HG02885 (cell line): ENCODE measurements at regions not wholly inside any gene's neighbourhood (a gene's known extent, or its start where the extent isn't known, plus 50 kb on each side); places are given as distances from the start of the nearest gene placed in this dataset.

ENCODE experiments used
- ATAC-seq: cut with Tn5 transposase; IDR thresholded peaks from one replicate; pipeline ENCODE4 v1.9.1; 2021; ENCODE audit warnings: mild to moderate bottlenecking; ENCODE audit not compliant: unreplicated experiment, poor library complexity

DNA sequence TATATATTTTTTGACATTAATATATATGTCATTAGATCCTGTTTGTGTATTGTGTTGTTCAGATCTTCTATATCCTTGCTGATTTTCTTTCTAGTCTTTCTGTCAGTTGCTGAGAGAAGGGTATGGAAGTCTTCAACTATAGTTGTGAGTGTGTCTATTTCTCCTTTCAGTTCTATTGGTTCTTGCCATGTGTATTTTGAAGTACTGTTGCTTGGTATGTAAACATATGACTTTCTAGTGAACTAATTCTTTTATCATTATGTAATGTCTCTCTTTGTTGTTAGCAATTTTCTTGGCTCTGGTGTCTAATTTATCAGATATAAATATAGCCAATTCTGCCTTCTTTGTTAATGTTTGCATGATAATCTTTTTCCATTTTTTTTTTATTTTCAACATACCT, 84.3 kb upstream of the CAST start:
- no peak for ATAC-seq

DNA sequence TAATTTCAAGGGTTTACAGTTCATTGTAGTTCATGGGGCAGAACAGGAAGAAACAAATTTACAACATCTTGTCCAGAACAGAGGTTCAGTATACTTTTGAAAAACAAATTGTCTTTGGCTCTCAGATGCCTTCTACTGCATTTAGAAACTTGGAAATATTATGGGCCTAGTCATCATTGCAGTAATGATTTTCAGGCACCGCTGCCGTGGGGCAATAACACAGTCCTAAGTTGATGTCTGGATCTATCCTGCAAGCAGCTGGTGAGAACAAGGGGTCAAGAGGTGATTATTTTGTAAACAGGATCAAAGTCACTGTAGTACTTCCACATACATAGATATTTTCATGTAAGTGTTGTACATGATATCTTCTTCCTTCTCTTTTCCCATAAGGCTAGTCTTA, 82.5 kb upstream of the CAST start:
- no peak for ATAC-seq

DNA sequence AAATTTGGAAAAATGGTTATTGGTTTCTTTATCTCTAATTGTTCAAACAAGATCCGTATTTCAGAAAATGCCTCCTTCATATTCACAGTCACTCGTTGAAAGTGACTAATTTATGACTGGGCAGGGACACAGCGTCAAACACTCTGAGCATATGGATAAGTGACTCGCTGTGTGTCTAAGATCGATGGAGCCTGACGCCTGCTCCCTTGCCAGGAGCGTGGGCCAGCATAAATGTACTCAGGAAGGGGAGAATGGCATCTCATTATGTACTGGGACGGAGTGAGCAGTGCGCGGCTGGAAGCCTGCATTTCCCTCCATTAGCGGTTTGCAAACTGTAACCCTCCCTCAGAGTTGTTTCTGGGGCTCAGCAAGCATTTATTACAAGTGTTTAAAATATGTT, 79.8 kb upstream of the CAST start:
- ATAC-seq, result no peak

DNA sequence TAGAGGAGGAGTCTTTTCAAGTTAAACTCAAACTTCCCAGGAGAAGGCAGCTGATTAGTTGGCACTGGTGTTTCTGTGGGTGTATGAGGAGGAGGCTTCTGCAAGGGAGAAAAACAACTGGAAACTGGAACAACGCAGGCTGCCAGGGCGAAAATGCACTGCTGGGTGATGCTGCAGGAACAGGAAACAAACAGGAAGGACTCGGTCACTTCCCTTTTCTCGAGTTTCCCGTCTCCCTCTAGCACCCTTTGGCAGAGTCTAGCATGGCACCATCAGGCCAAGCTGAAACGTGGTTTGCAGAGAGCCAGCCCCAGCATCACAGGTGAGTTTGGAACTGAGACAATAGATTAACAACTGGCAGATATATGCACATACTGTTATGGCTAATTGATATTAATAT, 77.5 kb upstream of the CAST start:
- no peak for ATAC-seq

DNA sequence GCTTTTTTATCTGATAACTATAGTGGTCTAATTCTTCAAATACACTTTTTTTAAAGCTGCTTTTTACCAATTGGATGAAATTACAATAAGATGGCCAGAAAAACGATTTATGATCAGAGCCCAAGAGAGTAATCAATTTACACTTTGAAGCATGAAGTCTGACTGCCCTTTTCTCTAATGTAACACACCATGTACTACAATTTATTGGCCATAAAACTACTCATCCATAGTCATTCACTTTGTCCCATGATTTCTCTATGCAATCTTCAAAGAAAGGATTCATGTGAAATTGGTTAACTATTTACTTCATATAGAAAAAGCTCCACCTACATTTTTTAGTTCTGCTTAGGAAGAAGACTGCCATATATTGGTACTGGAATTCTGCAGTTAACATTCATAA, 73.6 kb upstream of the CAST start:
- no peak for ATAC-seq

DNA sequence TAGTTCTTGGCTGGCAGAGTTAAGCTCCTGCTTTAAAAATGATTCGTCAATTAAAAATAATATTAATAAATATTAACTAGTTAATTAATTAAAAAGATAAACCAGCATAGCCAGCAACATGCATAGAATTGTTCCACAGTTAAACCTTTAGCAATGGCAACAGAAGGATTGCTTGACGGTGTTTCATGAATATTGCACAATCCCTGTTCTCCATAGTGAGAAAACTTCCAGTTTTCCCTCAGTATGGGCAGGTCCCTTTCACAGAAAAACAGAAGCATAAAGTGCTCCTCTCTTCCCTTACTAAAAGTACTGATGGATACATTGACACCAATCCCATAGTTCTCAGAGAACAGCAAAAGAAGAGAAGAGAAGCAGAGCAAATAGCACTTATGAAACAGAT, 71.4 kb upstream of the CAST start:
- ATAC-seq, result no peak

DNA sequence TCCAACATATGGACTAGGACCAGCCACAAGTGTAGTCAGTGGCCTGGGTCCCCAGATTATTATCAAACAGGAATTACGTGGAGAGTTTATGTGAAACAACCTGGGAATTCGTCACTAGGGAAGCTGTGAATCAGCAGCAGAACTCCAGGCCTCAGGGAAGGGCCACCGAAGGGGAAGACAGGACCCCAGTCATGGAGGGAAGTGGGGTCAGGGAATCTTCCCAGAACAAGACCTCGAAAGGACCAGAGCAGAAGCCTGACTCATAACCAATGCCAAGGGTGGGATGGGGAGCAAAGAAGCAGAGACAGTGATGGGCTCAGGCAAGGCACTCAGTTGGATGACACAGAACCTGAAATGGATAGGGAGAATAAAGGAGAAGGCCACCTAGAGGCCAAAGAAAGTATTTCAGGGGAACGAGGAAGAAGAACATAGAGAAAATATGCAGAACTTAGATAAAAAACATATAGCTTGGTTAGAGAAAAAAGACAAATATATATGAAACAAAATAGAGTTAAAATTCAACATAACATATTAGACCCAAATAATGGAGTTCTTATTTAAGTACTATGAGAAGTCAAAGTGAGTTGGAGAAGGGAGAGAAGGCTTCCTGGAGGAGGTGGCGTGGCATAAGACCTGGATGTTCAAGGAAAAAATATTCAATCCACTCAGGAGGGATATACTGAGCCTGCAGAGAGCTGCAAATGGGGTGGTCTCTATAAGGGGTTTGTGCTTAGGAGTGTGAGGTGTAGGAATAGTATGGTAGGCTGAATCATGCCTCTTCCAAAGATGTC, 66.7 kb upstream of the CAST start:
- ATAC-seq, result peak; percentile 62

DNA sequence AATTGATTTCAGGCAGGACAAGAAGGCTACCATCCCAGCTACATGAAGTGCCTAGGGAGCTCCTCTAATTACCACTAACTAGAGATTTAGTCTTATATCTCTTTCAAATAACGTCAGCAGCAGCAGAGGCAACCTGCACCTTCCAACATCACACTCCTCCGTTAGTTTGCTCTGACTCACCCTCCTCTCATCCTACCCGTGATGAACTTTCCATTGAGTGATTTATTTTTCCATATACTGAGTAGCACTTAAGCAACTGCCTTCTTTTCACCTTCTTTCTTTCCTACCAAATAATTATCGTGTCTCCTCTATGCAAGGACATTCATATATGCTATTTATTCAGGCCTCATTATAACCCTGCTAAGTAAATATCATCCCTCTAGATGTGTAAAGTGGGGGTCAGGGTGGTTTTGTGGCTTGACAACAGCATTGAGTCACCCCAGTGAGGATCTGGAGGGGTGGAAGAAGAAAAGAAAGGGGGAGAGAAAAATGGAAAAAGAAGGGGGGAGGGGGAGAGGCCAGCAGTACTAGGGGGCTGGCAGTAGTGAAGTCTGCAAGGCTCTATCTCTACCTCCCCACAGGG, 64.6 kb upstream of the CAST start:
- no peak for ATAC-seq

DNA sequence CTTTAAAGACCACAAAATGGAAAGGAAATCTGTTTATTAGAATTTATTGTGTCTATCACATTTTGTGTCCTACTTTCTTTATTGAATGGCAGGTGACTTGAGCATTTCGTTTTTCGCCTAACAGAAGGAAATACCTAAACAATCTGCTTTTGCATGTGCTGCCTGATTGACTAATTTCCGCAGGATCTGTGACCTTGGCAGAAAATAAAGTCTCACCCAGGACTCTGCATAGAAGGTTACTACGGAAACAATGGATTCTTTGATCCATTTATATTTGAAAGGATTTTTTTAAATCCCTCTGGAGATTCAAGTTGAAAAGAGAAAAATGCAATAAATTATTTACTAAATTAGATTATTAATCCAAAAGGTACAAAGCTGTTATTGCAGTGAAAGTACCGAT, 61.0 kb upstream of the CAST start:
- ATAC-seq, result no peak

DNA sequence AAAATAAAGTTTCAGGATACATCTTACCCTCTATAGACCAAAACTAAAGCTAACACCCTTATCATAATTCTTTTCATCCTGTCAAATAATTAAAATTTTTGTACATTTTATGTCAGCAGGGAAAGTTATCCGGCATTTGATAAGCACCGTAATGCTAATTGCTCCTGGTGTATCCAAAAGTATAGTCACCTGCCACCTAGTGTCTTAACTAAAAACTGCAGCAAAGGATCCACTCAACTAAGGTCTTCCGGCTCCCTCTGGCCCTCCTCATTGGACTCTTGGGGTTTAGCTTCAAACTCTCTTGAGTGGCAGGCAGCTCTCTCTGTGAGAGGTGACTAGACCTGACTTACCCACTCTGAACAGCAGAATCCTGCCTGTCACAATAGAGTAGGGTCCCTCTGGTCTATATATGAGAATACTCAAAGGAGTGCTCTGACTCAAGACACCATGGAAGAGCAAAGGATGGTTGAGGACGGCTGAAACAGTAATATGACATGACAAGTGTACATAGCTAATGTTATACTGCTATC, 60.4 kb upstream of the CAST start:
- peak; percentile 91 for ATAC-seq

DNA sequence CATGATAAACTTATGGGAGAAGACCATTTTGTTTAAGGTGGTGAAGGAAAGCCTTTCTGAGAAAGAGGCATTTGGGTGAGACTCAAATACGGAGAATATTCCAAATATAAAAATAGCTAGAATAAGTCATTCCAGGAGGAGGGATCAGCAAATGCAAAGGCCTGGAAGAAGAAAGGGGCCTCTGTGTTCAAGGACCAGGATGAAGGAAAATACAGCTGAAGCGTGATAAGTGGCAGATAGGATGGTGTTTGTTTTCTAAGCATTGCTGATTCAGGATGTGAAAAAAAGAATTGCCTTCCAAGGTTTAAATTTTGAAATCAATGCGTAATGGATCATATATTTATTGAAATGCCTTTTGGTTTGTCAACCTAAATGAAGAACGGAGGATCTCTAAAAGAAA, 59.4 kb upstream of the CAST start:
- no peak for ATAC-seq

DNA sequence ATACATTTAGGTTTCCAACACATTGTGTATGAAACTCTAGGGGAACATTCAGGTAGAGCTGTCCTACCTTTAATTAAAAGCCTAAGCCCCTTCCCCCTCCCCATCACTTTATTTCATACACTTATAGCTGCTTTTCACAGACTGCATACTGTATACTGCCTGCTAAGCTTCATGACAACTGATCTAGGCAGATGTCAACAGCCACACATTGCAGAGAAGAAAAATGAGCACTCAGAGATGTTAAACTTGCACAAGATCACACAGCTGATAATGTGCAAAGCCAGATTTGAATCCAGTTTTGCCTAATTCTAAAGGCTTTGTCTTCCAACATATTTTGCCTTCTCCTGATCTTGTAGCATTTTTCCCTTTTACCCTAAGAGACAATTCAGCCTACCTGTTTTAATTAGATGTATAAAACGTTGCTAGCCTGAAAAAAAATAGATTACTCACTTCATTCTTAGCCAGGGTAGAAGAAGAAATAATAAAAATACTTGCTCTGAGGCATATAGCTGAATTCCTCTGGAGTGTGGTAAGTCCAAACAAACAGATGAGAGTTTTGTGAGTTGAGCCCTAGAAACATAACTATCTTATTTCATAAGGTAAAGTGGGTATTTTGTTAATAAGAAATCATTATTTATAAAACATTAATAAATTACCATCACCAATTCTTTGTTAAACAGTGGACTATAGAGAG, 56.9 kb upstream of the CAST start:
- no peak for ATAC-seq

DNA sequence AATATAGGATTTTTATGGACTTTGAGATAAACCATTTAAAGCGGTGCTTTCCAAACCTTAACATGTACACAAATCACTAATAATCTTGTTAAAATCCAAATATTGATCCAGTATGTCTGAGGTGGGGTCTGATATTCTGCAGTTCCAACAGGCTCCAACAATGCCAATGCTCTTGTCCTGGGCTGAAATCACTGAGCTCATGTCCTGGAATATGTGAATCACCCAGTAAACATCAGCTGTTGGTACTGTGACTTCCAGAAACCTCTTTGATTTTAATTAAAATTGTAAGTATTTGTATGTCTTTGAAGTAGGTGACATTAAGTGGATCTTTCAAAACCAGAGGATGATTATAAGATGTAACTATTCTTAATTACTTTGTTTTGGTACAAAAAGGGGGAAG, 52.8 kb upstream of the CAST start:
- ATAC-seq, result no peak

DNA sequence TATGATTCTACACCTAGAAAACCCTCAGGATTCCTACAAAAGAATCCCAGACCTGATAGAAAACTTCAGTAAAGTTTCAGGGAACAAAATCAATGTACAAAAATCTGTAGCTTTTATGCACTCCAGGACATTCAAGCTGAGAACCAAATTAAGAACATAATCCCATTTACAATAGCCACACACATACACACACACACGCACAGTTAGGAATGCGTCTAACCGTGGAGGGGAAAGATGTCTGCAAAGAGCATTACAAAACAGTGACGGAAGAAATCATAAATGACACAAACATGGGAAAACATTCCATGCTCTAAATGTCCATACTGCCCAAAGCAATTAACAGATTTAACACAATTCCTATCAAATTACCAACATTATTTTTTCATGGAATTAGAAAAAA, 51.4 kb upstream of the CAST start:
- ATAC-seq, result no peak

DNA sequence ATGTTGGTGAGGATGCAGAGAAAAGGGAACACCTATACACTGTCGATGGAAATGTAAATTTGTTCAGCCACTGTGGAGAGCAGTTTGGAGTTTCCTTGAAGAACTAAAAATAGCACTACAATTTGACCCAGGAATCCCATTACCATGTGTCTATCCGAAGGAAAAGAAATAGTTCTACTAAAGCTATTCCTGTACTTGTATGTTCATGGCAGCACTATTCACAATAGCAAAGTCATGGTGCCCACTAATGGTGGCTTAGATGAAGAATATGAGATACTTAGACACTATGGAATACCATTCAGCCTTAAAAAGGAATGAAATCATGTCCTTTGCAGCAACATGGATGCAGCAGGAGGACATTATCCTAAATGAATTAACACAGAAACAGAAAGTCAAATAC, 50.2 kb upstream of the CAST start:
- ATAC-seq, result no peak
